KMS-11 (cell line): ENCODE measurements at regions not wholly inside any gene's neighbourhood (a gene's known extent, or its start where the extent isn't known, plus 50 kb on each side); places are given as distances from the start of the nearest gene placed in this dataset.

ENCODE experiments used
- H2AFZ ChIP-seq: fragments of 200-600 bp; sonication (generic); 2 replicates; pipeline ENCODE4 v1.6.1; 2016; ENCODE audit warnings: antibody characterized with exemption, mixed run types, low read depth
- H3K27ac ChIP-seq: fragments of 200-600 bp; sonication (generic); 2 replicates; pipeline ENCODE4 v1.6.1; 2016; ENCODE audit warnings: mild to moderate bottlenecking, mixed run types
- H3K27me3 ChIP-seq: fragments of 200-600 bp; sonication (generic); 2 replicates; pipeline ENCODE4 v1.6.1; 2017; ENCODE audit warnings: mild to moderate bottlenecking, low read depth, mixed run types, moderate library complexity; ENCODE audit not compliant: insufficient read depth
- H3K36me3 ChIP-seq: fragments of 200-600 bp; sonication (generic); 2 replicates; pipeline ENCODE4 v1.6.1; 2017; ENCODE audit warnings: mild to moderate bottlenecking, mixed run types; ENCODE audit not compliant: insufficient read depth
- H3K4me1 ChIP-seq: fragments of 200-600 bp; sonication (generic); 2 replicates; pipeline ENCODE4 v1.6.1; 2016; ENCODE audit warnings: mild to moderate bottlenecking, low read depth, mixed run types; ENCODE audit not compliant: poor library complexity, severe bottlenecking
- H3K4me2 ChIP-seq: fragments of 200-600 bp; sonication (generic); 2 replicates; pipeline ENCODE4 v1.7.0; 2016; ENCODE audit warnings: mild to moderate bottlenecking, mixed run types
- H3K4me3 ChIP-seq: fragments of 200-600 bp; sonication (generic); IDR thresholded peaks from 2 replicates; pipeline ENCODE4 v1.6.1; 2017; ENCODE audit warnings: low read depth, low read length, mixed read lengths; ENCODE audit not compliant: insufficient read depth
- H3K79me2 ChIP-seq: fragments of 200-600 bp; sonication (generic); 2 replicates; pipeline ENCODE4 v1.6.1; 2016; ENCODE audit warnings: low read depth, mixed run types; ENCODE audit not compliant: insufficient read depth
- H3K9ac ChIP-seq: fragments of 200-600 bp; sonication (generic); 2 replicates; pipeline ENCODE4 v1.6.1; 2016; ENCODE audit warnings: mild to moderate bottlenecking, mixed run types
- H4K20me1 ChIP-seq: fragments of 200-600 bp; sonication (generic); 2 replicates; pipeline ENCODE4 v1.6.1; 2016; ENCODE audit warnings: mild to moderate bottlenecking, mixed run types; ENCODE audit not compliant: insufficient read depth
- TF ChIP-seq, protein P1 (sequence below): fragments of 200-600 bp; sonication (generic); conservative IDR thresholded peaks from 2 replicates; pipeline ENCODE4 v1.6.1; 2017; ENCODE audit warnings: low read depth, mild to moderate bottlenecking, antibody characterized with exemption, low read length, moderate library complexity, mixed read lengths

DNA sequence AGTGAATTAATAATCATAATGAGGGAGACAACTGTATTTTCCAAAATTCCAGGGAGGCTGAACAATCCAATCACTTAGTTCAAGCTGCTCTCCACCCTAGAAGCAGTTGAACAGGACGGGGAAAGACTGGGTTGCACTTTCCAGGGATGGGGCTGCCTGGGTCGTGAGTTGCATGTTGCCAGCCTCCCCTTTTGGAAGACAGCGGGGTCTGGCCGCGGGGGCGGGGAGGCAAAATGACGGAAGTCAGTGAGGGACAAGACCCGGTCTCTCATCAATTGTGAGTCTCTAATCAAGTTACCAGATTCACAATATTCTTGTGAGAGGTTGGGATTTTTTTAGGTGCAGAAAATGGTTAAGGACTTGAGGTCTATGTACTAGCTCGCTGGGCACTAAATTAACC is 484.1 kb downstream of the ZSWIM6 start:
- Histone ChIP-seq H3K79me2 (no peaks in the 10 kb centered on the region), H3K27me3 (no peaks in the 10 kb centered on the region)
- TF ChIP-seq, protein P1, sequence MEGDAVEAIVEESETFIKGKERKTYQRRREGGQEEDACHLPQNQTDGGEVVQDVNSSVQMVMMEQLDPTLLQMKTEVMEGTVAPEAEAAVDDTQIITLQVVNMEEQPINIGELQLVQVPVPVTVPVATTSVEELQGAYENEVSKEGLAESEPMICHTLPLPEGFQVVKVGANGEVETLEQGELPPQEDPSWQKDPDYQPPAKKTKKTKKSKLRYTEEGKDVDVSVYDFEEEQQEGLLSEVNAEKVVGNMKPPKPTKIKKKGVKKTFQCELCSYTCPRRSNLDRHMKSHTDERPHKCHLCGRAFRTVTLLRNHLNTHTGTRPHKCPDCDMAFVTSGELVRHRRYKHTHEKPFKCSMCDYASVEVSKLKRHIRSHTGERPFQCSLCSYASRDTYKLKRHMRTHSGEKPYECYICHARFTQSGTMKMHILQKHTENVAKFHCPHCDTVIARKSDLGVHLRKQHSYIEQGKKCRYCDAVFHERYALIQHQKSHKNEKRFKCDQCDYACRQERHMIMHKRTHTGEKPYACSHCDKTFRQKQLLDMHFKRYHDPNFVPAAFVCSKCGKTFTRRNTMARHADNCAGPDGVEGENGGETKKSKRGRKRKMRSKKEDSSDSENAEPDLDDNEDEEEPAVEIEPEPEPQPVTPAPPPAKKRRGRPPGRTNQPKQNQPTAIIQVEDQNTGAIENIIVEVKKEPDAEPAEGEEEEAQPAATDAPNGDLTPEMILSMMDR = no peak

DNA sequence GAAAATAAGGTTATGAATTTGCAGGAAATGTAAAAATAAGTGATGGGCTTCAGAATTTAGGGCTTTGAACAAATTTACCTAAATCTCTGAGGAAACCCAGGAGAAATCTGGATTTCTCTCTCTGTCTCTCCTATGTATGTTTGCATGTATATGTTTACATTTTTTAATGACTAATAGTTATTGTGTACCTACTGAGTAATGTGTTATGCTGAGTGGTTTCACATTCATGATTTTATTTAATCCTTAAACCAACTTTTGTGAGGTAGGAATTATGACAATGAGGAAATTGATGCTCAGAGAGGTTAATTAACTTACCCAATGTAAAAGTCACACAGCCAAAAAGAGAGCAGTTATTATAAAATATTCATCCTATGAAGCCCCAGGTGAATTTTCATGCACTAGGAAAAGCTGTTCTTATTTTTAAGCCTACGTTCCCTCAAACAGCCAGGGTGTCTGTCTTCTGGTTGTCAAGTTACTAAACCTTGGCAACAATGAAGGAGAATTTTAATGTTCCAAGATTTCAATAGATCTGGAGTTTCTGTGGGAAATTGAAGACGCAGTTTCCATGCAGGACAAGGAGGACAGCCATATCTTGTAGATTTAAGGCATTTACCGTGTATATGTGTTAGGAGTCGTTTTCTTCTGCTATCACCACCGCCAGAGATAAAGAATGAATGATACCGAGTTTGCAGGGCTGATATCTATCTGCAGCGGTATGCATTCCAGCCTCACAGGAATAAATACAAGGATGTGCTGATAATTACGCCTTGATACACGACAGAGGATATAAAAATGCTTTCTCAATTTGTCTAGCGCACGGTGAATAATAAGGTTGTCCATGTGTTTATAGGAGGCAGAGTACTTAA is 484.8 kb downstream of the ZSWIM6 start:
- TF ChIP-seq, protein P1 = no peak
- Histone ChIP-seq H3K4me3 (no peak overlapping the region), H3K27me3 (no peaks in the 10 kb centered on the region), H3K9ac (no peak overlapping the region), H3K79me2 (no peaks in the 10 kb centered on the region), H4K20me1 (no peaks in the 10 kb centered on the region), H2AFZ (no peak overlapping the region), H3K36me3 (no peaks in the 10 kb centered on the region), H3K27ac (no peak overlapping the region), H3K4me1 (no peaks in the 10 kb centered on the region), H3K4me2 (no peak overlapping the region)

More for the DNA sequence above, 484.1 kb downstream of the ZSWIM6 start:
- Histone ChIP-seq H4K20me1 (no peaks in the 10 kb centered on the region), H3K27ac (no peak overlapping the region), H3K4me2 (no peak overlapping the region), H2AFZ (no peak overlapping the region), H3K4me3 (no peak overlapping the region), H3K9ac (no peak overlapping the region), H3K36me3 (no peaks in the 10 kb centered on the region), H3K4me1 (no peaks in the 10 kb centered on the region)

GRCh38 chr5:61817472-61818326 is 485.6 kb downstream of the ZSWIM6 start:
- H3K36me3 ChIP-seq = no peaks in the 10 kb centered on the region
- no peak overlapping the region for H3K9ac ChIP-seq
- H3K4me3 ChIP-seq = no peak overlapping the region
- no peak overlapping the region for H2AFZ ChIP-seq
- H3K4me1 ChIP-seq = no peaks in the 10 kb centered on the region
- no peak overlapping the region for H3K4me2 ChIP-seq
- no peaks in the 10 kb centered on the region for H3K27me3 ChIP-seq
- no peaks in the 10 kb centered on the region for H3K79me2 ChIP-seq
- TF ChIP-seq, protein P1 = no peak
- no peaks in the 10 kb centered on the region for H4K20me1 ChIP-seq
- H3K27ac ChIP-seq = no peak overlapping the region

DNA sequence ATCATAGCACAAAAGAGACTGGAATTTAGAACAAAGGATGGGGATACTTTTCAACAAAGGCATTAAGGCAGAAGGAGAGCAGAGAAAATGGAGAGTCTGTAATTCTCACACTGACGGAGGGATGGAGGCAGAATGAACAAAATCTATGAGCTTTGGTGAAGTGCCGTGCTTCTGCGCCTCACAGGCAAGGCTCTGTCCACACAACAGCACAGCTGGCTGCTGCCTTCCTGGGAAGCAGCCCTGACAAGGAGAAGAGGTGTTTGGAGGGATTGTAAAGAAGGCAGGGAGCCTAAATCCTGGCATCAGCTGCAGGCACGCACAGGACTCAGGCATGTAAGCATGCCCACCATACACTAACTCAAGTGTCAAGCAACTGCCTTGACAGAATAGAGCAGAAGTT is 485.2 kb upstream of the KIF2A start:
- TF ChIP-seq, protein P1 = no peak
- Histone ChIP-seq H3K4me2 (no peak overlapping the region), H3K27me3 (no peaks in the 10 kb centered on the region), H2AFZ (no peak overlapping the region), H4K20me1 (no peaks in the 10 kb centered on the region), H3K27ac (no peak overlapping the region), H3K36me3 (no peaks in the 10 kb centered on the region), H3K9ac (no peak overlapping the region), H3K4me3 (no peak overlapping the region), H3K79me2 (no peaks in the 10 kb centered on the region), H3K4me1 (no peaks in the 10 kb centered on the region)
